LNCAP (cell line): ENCODE measurements at regions not wholly inside any gene's neighbourhood (a gene's known extent, or its start where the extent isn't known, plus 50 kb on each side); places are given as distances from the start of the nearest gene placed in this dataset.

Experiments
- CTCF ChIP-seq: fragments of 450-650 bp; IDR thresholded peaks from 2 replicates; pipeline ENCODE4 v1.5.1; 2017; ENCODE audit warnings: mild to moderate bottlenecking

DNA sequence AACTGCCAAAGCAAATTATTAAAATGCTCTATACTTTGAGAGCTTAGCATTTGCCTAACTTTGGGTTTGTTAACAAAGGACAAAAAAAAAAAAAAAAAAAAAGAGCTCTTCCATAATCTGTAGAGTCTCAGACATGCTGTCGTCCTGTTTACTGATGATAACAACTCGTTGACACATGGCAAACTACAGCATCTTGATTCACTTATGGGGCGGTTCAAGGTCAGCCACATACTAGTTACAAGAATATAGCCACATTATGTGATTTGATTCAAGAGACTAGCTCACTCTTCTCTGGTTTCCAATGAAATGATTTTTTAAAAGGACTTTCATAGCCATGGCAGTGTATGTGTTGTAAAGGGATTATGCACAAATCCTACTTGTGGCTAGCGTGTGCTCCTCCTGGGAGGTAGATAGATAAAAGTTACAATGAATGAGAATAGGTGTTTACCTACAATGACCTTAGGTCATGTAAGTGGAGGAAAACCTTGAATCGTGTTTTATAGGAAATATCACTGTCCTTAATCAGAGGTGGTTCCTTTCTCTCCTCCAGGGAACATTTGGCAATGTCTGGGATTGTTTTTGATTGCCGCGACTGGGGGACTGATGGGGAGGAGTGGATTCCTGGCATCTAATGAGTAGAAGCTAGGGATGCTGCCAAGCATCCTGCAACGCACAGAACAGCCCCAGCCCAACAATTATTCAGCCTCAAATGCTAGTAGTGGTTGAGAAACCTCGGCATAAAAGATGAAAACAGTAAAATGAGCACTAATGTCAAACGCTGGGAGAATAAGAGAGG is 969.2 kb upstream of the SLC35B3 start:
- no peak for TF ChIP-seq CTCF

DNA sequence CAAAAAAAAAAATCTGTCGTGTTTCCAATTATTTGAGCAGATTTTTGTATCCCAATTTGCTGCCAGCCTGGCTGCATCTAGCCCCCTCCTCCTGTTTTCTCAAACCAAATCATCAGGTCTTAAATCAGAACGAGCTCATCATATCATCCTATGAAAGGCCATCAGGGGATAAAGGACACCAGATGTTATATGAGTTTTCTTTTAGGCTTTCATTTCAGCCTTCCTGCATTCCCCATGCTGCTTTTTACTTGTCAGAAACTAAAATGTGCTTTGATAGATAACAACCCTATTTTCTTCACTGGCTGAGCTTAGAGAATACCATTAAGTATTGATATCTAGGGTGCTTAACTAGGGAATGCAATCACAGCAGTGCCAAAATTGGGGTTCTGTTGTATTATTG is 968.4 kb upstream of the SLC35B3 start:
- no peak for TF ChIP-seq CTCF

DNA sequence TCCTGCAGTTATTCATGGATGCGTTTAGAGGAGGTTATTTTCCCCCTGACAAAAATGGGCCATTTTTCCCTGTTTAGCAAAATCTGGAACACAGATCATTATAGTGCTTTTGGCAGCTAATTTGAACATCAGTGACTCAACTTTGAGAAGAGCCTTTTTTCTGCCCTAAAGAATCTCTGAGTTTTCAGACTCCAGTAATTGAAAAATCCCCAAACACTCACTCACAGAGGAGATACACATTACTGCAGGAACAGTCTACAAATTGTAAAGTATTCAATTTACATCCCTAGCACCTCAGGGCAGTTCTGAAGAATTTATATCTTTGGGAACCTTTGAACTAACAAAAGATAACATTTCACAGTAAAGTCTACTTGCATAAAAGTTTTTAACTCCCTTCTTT is 966.6 kb upstream of the SLC35B3 start:
- no peak for TF ChIP-seq CTCF

DNA sequence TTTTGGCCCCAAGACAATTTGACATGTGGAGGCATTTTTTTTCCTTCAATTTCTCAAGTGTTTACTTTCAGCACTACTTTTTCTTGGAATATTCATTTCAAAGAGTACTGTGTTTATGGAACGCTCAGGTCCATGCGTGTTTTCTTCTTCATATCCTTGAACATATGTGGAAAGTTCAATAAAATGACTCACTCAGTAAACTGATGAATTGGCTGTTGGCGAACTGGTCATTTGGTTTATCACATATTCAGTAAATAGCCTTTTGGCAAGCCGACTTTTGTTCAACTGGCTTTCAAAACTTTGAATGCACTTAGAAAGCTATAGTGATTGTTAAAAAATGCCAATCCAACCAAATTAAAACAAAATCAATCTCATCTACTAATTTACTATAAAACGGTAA is 964.6 kb upstream of the SLC35B3 start:
- no peak for TF ChIP-seq CTCF

DNA sequence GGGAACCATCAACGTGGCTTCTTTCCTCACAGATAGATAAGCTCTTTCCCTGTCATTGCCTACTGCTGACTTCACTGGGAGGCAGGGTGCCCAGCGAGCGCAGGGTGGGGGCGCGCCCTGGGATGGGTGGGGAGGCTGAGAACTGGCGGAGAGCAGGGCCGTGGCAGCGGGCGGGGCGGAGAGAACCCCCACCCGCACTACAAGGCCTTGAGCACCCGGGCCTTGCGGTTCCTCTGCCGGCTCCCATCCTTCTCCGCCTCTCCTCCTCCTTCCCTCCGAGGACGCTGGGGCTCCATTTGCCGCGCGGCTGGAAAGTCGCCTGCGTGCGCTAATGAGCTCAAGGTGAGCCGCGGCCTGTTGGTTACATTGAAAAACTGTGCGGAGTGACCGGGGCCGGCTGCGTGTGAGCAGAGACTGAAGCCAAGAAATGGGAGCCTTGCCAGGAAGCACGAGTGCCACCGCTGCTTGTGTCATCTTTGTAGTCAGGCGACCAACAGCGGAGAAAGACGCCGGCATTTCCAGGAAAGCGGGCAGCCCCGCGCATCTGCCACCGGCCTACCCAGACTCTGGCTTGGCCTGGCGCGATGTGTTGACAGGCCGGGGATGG is 963.5 kb upstream of the SLC35B3 start:
- TF ChIP-seq CTCF: no peak

- no peak for TF ChIP-seq CTCF
Observed at GRCh38 chr6:9398071-9398766, 962.9 kb upstream of the SLC35B3 start.

- no peak for TF ChIP-seq CTCF
Observed at GRCh38 chr6:9388596-9388995, 953.3 kb upstream of the SLC35B3 start.
